DMS153 treated with DMSO at 0.1 percent for 48 hours (cell line): ENCODE measurements at regions not wholly inside any gene's neighbourhood (a gene's known extent, or its start where the extent isn't known, plus 50 kb on each side); places are given as distances from the start of the nearest gene placed in this dataset.
"Not testable (repeated sequence)": the region's sequence is repeated elsewhere in the genome, so short reads cannot be mapped to it uniquely, and the experiment has no call there.

Experiments used
- DNase-seq: peaks from one replicate; lab custom pipeline; 2025; ENCODE audit not compliant: unreplicated experiment; lab: John Stamatoyannopoulos, UW

DNA sequence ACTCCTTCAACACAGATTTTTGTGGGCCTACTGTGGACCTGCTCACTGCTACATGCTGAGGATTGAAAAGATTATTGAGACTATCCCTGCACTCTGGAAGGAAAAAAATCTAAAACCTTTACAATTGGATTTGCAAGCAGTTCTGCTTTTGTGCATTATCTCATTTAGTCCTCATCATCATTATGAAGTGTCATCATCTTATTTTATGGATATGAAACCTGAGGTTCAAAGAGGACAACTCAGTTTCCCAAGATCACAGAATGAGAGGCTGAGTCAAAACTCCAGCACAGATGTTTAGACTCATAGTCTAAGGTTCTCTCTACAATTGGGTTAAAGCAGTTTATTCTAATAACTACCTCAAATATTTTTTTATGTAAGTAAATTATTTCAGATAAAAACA is 160.2 kb upstream of the MARCKS start:
- DNase-seq: no peak

DNA sequence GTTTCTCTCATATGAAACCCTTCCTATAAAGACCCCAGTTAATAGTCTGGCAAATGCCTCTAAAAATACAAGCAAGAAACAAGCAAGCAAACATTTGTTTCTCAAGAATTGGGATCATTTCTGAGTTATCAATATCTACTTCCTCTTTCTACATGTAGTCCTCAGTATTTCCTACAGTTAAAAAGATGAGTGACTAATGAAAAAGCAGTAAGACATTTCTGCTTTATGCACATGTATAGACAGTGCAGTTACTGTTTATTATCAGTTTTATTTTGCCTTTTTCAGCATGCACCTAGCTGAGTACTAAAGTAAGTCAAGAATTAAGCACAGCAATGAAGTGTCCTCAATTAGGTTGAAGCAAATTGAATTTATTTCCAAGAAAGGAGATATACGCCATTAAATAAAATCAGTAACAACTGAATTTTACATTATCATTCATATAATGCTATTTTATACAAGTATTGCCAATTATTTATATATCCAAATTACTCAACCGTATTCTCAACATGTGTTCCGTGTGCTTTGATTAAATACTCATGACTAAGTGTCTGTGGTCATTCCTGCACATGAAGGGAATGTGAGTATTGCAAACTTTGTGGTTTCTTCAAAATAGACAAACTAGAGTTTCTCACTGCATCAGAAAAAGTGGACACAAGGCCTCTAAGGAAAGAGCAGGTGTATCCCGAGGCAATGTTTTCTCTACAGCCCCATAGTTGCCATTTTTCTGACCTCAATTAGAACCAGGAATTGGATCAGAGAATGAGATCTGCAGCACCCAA is 159.3 kb upstream of the MARCKS start:
- DNase-seq: no peak

DNA sequence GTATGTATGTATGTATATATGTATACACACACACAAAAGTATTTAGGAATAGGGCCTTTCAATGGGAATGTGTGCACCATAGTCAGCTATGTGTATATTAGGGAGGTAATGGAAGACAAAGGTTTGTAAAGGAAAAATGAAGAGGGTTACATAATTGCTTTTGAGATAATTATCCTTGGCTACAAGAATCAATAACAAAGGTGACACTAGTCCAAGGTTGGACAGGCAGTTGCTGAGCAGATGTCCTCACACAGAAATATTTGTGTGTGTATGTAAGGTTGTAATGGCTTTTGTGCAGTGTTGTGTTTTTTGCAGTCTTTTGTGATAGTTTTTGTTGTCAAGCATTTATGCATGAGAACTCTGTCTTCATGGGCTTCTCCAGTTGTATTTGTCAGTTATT is 157.9 kb upstream of the MARCKS start:
- no peak for DNase-seq

DNA sequence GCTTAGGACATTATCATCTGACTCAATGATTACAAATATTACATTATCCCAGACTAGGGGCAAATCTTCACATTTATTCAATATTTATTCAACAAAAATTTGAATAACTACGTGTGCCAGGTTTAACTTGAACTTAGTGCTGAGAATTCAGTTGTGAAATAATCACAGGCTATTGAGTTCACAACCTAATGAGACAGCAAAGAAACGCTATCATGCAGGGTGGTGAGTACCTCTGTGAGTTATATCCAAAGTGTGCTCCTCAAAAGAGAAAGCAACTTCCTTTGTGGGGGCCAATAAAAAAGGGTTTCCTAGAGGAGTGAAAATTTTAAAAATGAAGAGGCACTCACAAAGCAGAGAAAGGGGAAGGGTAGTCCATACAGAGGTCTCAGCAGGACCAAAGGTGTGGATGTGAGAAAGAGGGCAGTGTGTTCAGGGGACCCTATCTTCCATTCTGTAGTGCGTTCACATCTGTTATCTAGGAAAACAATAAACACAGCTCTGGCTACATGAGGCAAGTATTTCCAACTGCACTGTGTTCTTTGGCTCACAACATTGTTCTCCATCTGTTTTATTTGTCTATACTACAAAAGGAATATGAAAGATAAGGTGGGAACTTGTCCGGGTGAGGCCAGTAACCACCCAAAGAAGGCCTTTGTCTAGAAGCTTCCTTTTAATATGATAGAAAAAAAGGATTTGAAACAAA is 155.4 kb upstream of the MARCKS start:
- no peak for DNase-seq

DNA sequence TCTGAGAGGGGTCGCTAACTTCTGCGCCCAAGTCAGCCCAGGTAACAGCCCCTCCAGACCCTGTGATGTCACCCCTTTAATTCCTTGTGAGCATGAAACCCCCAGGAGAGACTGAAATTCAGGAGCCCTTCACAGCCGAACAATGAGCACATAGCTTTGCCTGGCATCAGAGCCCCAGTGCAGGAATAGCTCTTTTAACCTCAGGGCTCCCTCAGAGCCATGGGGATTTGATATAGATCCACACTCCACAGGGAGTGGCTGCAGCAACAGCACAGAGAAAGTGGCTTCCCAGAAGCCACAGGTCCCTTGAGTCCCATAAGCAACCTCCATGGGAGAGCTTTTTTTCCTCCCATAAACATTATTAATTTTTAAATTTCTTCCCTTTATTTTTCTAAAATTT is 150.0 kb upstream of the MARCKS start:
- no peak for DNase-seq

DNA sequence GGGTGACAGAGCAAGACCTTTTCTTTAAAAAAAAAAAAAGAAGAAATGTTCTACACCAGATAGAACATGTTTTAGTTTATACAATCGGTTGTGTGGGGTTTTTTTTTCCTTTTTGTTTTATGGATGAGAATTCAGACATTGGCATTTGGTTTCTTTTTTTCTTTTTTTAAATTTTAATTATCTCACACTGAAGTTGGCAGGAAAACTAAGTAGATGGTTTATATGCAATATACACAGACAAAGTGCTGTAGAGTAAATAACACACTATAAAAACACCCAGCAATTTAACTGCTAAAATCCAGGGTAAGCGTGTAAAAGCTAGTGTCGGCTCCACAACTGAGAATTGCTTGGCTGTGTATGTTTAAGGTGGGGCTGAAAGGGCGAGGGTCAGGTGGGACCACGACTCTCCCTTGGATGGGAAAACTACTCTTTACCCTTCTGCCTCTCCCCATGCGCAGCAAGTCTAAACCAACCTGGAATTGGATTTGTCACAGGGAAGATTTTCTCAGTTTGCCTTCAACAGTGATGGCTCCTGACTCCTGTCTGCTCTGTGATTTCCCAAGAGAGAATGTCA is 147.1 kb upstream of the MARCKS start:
- DNase-seq: no peak

DNA sequence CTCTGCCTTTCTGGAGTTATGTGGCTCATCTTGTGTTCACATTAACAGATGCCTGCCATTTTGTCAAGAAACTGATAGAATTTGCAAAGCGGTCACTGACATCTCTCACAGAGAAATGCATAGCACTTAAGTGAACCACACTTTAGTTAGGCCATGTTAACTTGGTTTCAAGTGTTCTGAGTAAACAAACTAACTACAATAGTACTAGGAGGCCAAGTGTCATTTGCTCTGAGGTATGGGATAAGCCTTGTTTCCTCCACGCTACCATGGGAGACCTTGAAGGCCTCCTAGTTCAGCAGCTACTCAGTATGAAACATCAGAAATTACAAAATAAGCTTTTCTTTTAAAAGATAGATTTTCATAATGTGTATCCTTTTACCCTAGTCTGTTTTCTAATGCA is 143.5 kb upstream of the MARCKS start:
- no peak for DNase-seq

DNA sequence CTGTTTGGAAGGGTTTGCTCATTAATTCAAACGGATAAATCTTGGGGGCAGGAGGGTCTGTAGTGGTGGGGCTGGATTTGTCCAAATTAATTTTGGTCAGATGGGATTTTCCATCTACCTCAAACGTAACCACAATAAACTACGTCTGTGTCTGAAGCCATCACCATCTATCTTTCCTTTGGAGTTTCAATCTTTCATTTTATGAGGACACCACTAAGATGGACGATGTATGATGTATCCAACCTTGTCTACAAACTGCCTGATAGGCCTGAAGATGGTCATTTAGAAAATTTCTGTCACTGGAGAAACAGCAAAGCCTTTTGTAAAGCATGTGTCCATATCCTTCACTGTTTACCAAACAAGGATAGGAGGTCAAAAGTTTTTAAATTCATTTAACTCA is 138.6 kb upstream of the MARCKS start:
- no peak for DNase-seq

DNA sequence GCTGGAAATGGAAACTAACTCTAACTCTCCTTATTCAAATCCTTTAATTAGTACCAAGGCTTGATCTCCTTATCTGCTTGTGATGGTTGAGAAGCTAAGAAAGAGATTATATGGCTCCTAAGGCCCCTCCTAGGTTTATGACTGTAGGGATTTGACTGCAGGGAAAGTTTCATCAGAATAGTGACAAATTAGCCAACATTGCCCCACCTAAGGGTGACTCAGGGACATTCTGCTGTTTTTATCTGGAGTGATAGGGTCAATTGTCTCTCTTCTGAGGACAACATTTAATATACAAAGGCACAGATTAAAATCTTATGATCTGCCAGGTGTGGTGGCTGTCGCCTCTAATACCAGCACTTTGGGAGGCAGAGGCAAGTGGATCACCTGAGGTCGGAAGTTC is 138.1 kb upstream of the MARCKS start:
- DNase-seq: no peak

DNA sequence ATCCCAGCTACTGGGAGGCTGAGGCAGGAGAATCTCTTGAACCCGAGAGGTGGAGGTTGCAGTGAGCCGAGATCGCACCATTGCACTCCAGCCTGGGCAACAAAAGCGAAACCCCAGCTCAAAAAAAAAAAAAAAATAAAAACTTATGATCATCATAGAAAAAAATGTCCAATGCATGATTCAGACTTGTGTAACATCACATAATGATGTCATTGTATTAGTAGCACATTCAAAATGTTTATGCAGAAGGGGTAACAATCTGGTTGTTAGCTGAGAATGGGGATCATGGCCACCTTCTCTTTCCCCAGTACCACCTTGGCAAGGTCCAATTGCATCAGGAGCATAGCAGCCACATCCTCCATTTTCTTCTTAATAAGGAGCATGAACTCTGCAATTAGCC is 137.6 kb upstream of the MARCKS start:
- DNase-seq: no peak

DNA sequence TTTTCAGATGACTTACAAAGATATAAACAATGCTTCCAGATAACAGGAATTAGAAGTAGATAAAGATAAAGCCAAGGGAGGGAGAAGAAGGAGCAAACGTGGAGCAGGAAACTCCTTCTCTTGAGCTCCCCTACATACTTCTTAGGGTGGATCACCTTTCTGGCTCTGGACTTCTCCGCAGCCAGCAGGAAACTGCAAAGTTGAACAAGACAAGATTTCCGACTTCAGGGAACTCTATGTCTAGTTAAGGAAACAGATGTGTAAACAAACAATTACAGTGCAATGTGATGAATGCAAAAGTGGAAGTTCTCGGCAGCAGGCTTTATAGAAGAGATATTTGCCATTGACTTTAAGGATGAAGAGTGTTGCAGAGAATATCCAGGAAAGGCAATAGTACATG is 134.0 kb upstream of the MARCKS start:
- DNase-seq: no peak

DNA sequence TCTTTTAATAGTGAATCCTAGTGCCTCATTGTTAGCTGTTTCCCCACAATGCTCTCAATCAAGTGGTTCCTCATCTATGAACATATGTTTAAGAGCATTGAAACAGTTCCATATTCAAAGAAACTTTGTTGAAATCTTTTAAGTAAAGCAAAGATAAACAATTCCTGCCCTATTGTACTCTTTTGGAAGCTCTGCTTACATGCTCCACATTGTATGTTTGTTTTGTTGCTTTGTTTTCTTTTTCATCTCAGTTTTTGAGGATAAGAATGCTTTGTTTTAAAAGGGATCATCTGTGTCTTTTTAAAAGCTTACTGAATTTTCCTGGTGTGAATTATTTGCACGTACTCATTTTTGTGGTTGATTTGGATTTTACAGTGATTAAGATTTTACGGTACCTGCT is 132.2 kb upstream of the MARCKS start:
- DNase-seq: not testable (repeated sequence)

DNA sequence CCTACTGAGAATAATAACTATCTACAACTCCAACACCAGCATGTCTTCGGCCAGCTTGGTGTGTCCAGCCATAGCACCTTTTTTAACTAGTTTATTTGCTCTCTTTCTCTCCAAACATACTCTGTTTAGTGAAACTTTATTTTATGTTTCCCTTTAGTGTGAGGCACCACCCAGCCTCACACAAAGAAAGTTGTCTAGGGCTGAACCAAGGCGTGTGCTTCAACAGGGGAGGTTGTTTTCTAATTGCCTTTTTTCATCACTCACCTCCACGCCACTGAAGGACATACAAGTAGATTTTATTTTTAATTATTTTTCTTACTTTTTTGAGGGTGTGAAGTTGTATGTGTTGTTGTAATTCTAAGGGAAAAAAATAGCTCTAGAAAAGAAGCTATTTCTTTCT is 125.6 kb upstream of the MARCKS start:
- no peak for DNase-seq

DNA sequence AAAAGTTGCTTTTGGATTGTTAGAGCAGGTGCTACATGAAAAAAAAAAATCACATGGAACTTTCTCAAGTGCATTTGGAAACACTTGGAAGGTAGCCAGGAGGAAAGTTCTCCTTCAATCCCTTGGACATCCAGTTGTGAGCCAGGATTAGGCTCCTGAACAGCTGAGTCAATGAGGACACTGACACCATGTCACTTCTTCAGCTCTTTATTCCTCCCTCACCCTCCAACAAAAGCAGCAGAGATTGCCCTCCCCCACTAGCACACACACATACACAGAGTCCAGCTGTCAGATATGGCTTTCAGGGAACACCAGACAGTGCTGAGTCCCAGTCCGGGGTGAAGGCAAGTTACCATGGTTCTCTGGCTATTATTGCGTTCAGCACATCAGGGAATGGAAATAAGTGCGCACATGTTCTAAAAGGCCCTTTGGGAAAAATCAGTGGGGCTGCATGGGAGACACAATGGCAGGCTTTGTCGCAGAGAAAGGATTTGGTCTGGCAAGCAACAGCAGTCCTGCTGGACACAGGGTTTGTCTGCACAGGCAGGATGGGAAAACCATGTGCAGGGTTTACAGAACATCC is 124.7 kb upstream of the MARCKS start:
- DNase-seq: peak; percentile 53

DNA sequence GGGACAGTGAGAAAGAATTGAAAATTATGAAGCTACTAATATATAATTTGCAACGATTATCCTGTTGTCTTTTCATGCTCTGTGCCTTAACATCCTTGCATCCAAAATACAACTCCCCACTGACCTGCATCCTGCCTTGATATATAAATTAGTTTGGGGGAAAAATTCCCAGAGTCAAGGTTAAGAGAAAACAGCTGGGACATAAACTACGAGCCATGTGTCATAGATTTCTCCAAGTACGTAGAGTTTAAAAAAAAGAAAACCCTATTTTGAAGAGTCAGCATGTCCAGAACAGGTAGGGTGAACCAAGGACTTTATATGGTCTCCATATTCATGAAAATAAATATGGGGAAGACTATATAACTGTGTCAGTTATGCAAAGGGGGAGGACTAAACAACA is 123.8 kb upstream of the MARCKS start:
- DNase-seq: no peak

DNA sequence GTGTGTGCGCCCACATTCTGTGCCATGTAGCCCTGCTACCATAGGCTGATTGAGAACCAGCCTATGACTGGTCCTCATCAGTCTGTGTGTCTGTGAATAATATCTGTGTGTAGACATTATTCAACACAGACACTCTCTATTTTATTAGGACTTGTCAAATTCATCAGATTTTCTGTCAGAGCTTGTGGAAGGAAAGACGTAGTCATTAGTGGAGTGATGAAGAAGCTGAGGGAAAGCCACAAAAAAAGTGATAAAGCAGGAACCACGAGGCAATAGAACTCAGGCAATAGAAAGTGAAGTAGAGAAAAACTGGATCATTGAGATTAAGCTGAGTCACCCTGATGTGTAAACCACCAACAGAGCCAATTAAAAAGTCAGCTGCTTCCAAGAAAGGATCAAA is 122.2 kb upstream of the MARCKS start:
- no peak for DNase-seq

DNA sequence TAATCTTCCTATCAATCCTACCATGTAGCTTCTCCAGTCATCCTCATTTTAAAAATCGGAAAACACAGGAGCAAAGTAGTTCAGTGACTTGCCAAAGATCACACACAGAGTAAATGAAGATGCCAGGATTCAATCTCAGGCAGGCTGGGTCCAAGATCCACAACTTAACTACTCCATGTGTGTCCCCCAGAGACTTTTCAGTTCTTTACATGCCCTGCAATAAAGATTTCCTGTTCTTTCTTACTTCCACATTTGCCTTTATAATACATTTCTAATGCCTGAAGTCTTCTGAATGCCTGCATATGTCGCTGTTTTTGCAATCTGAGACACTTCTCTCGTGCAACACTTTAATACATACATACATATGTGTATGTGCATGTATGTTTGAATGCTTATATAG is 121.7 kb upstream of the MARCKS start:
- DNase-seq: no peak

DNA sequence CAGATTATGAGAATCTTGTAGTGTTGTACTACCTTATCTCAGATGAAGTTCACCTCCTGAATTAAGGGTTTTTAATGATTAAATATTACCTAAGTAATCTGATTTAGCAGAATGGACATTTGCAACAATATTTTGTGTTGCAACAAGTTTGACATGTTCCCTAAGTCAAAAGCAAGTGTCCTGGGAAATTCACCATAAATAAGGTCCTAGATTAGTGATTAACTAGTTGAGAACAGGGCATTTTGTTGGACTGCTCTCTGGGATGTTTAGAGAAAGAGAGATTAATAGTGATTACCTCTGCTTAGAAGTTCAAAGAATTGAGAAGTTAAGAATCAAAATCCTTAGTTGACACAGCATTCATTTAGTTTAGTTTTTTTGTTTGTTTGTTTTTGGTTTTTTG is 120.2 kb upstream of the MARCKS start:
- no peak for DNase-seq

DNA sequence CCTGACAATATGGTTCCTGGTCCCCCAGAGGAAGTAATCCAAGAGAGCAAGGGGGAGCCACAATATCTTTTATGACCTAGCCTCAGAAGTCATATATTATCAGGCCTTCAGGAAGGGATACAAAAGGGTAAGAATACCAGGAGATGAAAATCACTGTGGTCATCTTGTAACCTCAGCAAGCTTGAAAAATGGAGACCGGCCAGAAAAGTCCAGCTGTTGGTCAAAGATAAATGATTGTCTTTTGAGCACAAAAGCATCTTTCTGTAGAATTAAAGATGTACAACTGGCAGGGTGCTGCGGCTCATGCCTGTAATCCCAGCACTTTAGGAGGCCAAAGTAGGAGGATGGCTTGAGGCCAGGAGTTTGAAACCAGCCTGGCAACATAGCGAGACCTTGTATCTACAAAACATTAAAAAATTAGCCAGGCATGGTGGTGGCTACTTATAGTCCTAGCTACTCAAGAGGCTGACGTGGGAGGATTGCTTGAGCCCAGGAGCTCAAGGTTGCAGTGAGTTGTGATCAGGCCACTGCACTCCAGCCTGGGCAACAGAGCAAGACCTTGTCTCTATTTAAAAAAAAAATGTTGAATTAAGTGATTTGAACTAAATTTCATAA is 118.0 kb upstream of the MARCKS start:
- no peak for DNase-seq

DNA sequence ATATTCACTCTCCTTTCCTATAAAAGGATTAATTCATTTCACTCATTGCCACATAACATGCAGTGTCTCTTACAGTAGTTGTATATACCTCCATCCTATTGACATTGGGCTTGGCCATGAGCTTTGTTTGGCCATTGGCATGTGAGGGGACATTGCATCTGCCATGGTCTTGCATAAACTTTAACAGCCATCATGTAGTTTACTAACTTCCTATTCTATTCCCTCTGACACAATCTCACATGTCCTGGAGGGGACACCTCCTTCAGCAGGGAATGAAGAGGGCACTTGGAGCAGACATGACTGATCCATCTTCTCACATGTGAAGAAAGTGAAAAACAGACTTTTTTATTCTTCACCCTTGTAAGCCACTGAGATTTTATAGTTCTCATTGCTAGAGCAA is 115.5 kb upstream of the MARCKS start:
- no peak for DNase-seq

DNA sequence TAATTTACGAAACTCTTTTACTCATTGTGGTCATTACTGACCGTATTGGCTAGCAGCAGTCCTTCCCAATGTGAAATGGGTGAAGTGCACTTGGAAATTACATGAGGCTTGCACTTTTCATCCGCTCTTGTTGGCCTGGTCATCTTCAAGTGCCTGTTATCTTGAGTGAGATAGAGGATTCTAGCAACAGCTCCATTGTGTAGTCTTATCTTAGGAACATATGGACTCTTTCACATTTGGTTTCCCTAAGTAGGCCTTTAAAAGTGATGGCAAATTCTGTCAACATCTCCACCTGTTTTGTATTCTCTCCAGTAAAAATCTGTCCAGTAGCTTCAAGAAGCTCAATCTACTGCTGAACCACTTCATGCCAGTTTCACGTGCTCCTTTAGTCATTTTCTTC is 114.8 kb upstream of the MARCKS start:
- DNase-seq: no peak

DNA sequence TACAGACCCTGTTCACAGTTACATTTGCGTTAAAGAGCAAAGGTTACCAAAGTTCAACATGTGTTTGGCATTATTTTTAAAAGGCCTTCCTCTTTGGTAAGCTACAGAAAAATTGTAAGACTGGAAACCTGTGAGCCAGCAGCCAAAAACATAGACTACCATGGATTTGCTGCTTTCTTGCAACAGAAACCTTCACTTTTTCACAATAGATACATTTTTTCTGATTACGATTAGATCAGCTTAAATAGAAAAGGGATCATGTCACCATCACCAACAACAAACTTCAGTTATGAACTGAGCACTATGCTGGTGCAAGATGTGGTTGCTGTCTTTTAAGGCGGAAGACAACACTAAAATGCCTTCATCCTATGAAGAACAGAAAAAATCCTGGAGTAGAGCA is 112.3 kb upstream of the MARCKS start:
- DNase-seq: no peak
